ENCODE measurements at regions not wholly inside any gene's neighbourhood (a gene's known extent, or its start where the extent isn't known, plus 50 kb on each side); places are given as distances from the start of the nearest gene placed in this dataset.

DNA sequence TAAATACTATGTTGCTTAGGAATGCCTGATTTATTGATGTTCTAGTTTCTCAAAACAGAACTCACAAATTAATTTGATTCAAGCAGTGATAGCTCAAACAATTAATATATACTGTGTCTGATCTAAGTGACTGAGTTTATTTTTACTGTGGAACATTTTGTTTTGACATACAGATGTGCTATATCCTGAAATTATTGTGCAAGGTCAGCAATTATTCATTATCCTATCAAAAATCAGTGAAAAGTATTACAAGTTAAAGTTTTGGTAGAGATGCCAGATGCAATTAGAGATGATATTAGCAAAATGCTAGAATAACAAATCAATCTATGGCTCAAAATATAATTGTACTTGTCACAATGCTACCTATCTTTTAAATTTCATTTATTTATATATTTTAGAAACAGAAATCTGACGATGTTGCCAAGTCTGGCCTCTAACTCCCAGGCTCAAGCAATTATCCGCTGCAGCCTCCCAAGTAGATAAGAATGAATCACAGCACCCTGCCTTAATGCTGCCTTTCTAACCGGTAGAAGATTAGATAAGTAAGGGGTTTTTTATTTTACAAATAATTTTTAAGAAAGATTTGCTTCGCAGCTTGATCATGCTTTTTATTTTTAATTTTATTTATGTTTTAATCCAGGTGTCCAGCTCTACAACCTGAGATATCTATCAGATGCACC, 825.5 kb upstream of the NDST4 start:
- Mint-ChIP-seq H3K4me1 (no peaks in the 10 kb centered on the region), H3K27me3 (no peaks in the 10 kb centered on the region), H3K27ac (no peak overlapping the region), H3K9me3 (peaks cover 0 to 9% (median 2%) of the 10 kb centered on the region in 5 donors), H3K4me3 (no peak overlapping the region), H3K36me3 (no peaks in the 10 kb centered on the region)
- POLR2A ChIA-PET = no interaction called here
- CTCF ChIA-PET = no interaction called here
- Histone ChIP-seq H3K27ac (ENCODE audit: low read depth, low read length) (no peak overlapping the region), H3K27me3 (ENCODE audit: insufficient read depth, low read length, poor library complexity, severe bottlenecking) (no peaks in the 10 kb centered on the region), H3K9me3 (ENCODE audit: low read length) (no peaks in the 10 kb centered on the region), H3K36me3 (ENCODE audit: insufficient read depth, low read length) (no peaks in the 10 kb centered on the region), H3K4me3 (ENCODE audit: low read length) (no peak overlapping the region), H3K4me1 (ENCODE audit: insufficient read depth, low read length) (no peaks in the 10 kb centered on the region)
- DNase-seq = no peak

DNA sequence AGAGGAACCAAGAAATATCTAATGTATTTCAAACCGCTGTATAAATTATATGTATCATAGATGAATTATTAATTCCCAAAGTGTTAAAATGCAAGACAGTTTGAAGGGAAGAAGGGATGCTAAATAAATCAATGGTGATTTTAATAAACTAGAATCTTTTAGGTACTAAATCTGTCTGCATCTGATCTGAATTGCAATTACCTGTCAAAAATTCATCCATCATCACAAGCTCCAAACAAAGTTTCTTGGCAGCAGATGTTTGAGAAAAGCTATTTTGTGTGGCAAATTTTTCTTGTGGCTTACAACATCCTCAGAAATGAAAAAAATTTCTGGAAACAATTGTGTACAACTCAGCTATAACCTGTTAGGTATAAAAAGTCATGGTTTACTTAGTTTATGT, 816.0 kb upstream of the NDST4 start:
- no peaks in the 10 kb centered on the region for H3K4me1 ChIP-seq (ENCODE audit: insufficient read depth, low read length)
- Mint-ChIP-seq H3K9me3 (peaks cover 0 to 7% (median 0%) of the 10 kb centered on the region in 5 donors), H3K27ac (no peak overlapping the region), H3K27me3 (no peaks in the 10 kb centered on the region), H3K36me3 (no peaks in the 10 kb centered on the region), H3K4me3 (no peak overlapping the region), H3K4me1 (no peaks in the 10 kb centered on the region)
- ChIA-PET CTCF (no interaction called here), POLR2A (no interaction called here)
- no peaks in the 10 kb centered on the region for H3K27me3 ChIP-seq (ENCODE audit: insufficient read depth, low read length, poor library complexity, severe bottlenecking)
- no peak for DNase-seq
- no peaks in the 10 kb centered on the region for H3K36me3 ChIP-seq (ENCODE audit: insufficient read depth, low read length)
- H3K27ac ChIP-seq (ENCODE audit: low read depth, low read length) = no peak overlapping the region
- H3K4me3 ChIP-seq (ENCODE audit: low read length) = no peak overlapping the region
- no peaks in the 10 kb centered on the region for H3K9me3 ChIP-seq (ENCODE audit: low read length)

DNA sequence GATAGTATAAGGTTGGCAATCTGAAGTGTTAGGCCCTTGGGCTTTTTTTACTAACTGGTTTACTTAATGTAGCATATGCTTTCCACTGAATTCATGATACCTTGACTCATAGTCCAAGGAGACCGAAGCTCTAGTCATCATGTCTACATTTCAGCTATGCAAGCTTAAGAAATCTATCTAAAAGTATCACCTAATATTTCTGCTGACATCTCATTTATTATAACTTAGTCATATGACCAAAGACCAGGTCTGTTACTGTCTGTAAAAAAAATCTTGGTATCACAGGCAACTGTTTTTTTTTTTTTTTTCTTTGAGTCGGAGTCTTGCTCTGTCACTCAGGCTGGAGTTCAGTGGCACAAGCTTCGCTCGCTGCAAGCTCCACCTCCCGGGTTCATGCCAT, 814.0 kb upstream of the NDST4 start:
- no peaks in the 10 kb centered on the region for H3K27me3 Mint-ChIP-seq
- H3K4me1 Mint-ChIP-seq = no peaks in the 10 kb centered on the region
- Histone ChIP-seq H3K9me3 (ENCODE audit: low read length) (no peaks in the 10 kb centered on the region), H3K4me3 (ENCODE audit: low read length) (no peak overlapping the region), H3K27ac (ENCODE audit: low read depth, low read length) (no peak overlapping the region), H3K27me3 (ENCODE audit: insufficient read depth, low read length, poor library complexity, severe bottlenecking) (no peaks in the 10 kb centered on the region), H3K4me1 (ENCODE audit: insufficient read depth, low read length) (no peaks in the 10 kb centered on the region), H3K36me3 (ENCODE audit: insufficient read depth, low read length) (no peaks in the 10 kb centered on the region)
- no peak overlapping the region for H3K4me3 Mint-ChIP-seq
- H3K36me3 Mint-ChIP-seq = no peaks in the 10 kb centered on the region
- H3K9me3 Mint-ChIP-seq = peaks cover 0 to 7% (median 0%) of the 10 kb centered on the region in 5 donors
- DNase-seq = no peak
- no peak overlapping the region for H3K27ac Mint-ChIP-seq
- ChIA-PET CTCF (no interaction called here), POLR2A (no interaction called here)

DNA sequence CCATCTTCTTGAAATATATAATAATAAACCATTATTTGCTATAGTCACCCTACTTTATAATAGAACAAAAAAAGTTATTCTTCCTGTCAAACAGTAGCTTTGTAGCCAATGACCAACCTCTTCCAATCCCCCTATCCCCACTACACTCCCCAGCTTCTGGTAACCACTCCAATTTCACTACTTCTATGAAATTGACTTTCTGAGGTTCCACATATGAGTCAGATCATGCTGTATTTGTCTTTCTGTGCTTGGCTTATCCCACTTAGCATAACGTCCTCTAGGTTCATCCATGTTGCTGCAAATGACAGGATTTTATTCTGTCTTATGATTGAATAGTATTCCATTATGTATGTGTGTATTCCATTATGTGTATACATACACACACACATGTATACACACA, 809.7 kb upstream of the NDST4 start:
- Histone ChIP-seq H3K27me3 (ENCODE audit: insufficient read depth, low read length, poor library complexity, severe bottlenecking) (no peaks in the 10 kb centered on the region), H3K4me1 (ENCODE audit: insufficient read depth, low read length) (no peaks in the 10 kb centered on the region), H3K4me3 (ENCODE audit: low read length) (no peak overlapping the region), H3K9me3 (ENCODE audit: low read length) (no peaks in the 10 kb centered on the region), H3K27ac (ENCODE audit: low read depth, low read length) (no peak overlapping the region), H3K36me3 (ENCODE audit: insufficient read depth, low read length) (no peaks in the 10 kb centered on the region)
- Mint-ChIP-seq H3K27ac (no peak overlapping the region), H3K27me3 (no peaks in the 10 kb centered on the region), H3K36me3 (no peaks in the 10 kb centered on the region), H3K4me3 (no peak overlapping the region), H3K9me3 (peaks cover 0 to 2% (median 0%) of the 10 kb centered on the region in 5 donors), H3K4me1 (no peaks in the 10 kb centered on the region)
- POLR2A ChIA-PET = no interaction called here
- no peak for DNase-seq
- CTCF ChIA-PET = no interaction called here

DNA sequence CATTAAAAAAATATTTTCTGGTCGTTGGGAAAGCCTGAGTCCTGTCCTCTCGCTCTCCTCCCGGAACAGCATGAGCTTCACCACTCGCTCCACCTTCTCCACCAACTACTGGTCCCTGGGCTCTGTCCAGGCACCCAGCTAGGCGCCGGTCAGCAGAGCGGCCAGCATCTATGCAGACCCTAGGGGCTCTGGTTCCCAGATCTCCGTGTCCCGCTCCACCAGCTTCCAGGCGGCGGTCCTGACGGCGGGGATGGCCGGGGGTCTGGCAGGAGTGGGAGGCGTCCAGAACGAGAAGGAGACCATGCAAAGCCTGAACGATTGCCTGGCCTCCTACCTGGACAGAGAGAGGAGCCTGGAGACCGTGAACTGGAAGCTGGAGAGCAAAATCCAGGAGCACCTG, 807.2 kb upstream of the NDST4 start:
- Mint-ChIP-seq H3K27me3 (no peaks in the 10 kb centered on the region), H3K9me3 (peaks cover 0 to 2% (median 0%) of the 10 kb centered on the region in 5 donors), H3K4me3 (no peak overlapping the region), H3K27ac (no peak overlapping the region), H3K4me1 (no peaks in the 10 kb centered on the region), H3K36me3 (no peaks in the 10 kb centered on the region)
- H3K4me1 ChIP-seq (ENCODE audit: insufficient read depth, low read length) = no peaks in the 10 kb centered on the region
- no peak overlapping the region for H3K4me3 ChIP-seq (ENCODE audit: low read length)
- ChIA-PET POLR2A (no interaction called here), CTCF (no interaction called here)
- no peak for DNase-seq
- no peaks in the 10 kb centered on the region for H3K9me3 ChIP-seq (ENCODE audit: low read length)
- no peaks in the 10 kb centered on the region for H3K36me3 ChIP-seq (ENCODE audit: insufficient read depth, low read length)
- no peaks in the 10 kb centered on the region for H3K27me3 ChIP-seq (ENCODE audit: insufficient read depth, low read length, poor library complexity, severe bottlenecking)
- no peak overlapping the region for H3K27ac ChIP-seq (ENCODE audit: low read depth, low read length)

DNA sequence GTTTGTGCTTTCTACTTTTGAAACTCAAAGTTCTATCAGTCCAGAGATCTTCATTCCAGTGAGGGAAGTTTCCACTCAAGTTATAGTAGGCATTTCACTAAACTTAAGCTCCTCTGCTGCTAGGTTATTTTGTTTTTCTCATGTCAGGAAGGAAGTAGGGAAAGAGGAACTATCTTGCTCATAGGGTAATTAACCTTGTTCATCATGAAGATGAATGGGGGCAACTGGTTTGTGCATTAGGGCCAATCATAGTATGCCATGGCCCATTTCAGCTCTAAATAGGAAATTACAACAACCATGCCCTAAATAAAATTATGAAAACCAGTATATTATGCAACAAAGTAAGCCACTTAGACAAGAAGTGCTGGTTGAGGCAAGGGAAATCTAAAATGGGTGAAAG, 804.7 kb upstream of the NDST4 start:
- Histone ChIP-seq H3K36me3 (ENCODE audit: insufficient read depth, low read length) (no peaks in the 10 kb centered on the region), H3K27me3 (ENCODE audit: insufficient read depth, low read length, poor library complexity, severe bottlenecking) (no peaks in the 10 kb centered on the region), H3K27ac (ENCODE audit: low read depth, low read length) (no peak overlapping the region), H3K9me3 (ENCODE audit: low read length) (no peaks in the 10 kb centered on the region), H3K4me1 (ENCODE audit: insufficient read depth, low read length) (no peaks in the 10 kb centered on the region), H3K4me3 (ENCODE audit: low read length) (no peak overlapping the region)
- H3K4me3 Mint-ChIP-seq = no peak overlapping the region
- H3K9me3 Mint-ChIP-seq = peaks cover 0 to 2% (median 0%) of the 10 kb centered on the region in 5 donors
- no peaks in the 10 kb centered on the region for H3K36me3 Mint-ChIP-seq
- ChIA-PET POLR2A (no interaction called here), CTCF (no interaction called here)
- H3K27ac Mint-ChIP-seq = peak overlapping the region in 1 of 8 donors; percentile 3
- no peaks in the 10 kb centered on the region for H3K27me3 Mint-ChIP-seq
- no peak for DNase-seq
- no peaks in the 10 kb centered on the region for H3K4me1 Mint-ChIP-seq

DNA sequence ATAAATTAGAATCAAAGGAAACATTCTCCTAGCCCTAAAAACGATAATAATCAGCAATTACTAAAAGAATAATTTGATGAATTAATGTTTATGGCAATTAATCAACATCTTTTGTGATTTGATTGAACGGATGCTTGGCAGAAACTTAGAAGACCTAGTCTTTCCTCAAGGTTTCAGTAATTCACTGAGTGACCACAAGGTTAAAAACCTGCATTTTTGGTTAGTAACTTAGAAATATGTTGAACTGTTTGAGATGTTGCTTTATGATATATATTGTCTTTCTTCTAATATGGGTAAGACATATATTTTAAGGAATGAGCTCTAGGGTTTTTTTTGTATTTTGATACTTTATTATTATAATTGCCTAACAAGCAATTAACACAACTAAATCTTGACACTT, 793.0 kb upstream of the NDST4 start:
- Histone ChIP-seq H3K4me3 (ENCODE audit: low read length) (no peak overlapping the region), H3K27me3 (ENCODE audit: insufficient read depth, low read length, poor library complexity, severe bottlenecking) (no peaks in the 10 kb centered on the region), H3K36me3 (ENCODE audit: insufficient read depth, low read length) (no peaks in the 10 kb centered on the region), H3K27ac (ENCODE audit: low read depth, low read length) (no peak overlapping the region), H3K4me1 (ENCODE audit: insufficient read depth, low read length) (no peaks in the 10 kb centered on the region), H3K9me3 (ENCODE audit: low read length) (no peaks in the 10 kb centered on the region)
- Mint-ChIP-seq H3K4me3 (no peak overlapping the region), H3K9me3 (peaks cover 5 to 10% (median 10%) of the 10 kb centered on the region in 5 donors), H3K4me1 (no peaks in the 10 kb centered on the region), H3K36me3 (no peaks in the 10 kb centered on the region), H3K27me3 (no peaks in the 10 kb centered on the region), H3K27ac (no peak overlapping the region)
- ChIA-PET CTCF (no interaction called here), POLR2A (no interaction called here)
- DNase-seq = no peak

DNA sequence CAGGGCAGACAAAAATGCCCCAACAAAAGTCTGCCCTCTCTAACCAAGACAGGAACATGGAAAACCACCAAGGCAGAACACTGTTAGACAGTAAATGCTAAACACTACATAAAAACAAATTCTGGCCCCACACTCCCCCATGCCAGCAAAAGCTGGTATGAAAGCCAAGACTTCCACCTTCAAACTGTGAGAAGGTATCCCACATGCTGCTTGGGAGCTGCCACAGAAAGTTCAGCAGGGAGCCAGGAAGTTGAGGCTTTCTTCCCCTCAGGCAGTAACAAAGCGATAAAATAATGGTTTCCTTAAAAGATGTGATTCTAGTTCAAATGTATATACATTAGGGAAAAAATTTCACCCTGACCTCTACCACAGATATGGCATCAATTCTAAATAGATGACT, 770.4 kb upstream of the NDST4 start:
- Histone ChIP-seq H3K4me3 (ENCODE audit: low read length) (no peak overlapping the region), H3K4me1 (ENCODE audit: insufficient read depth, low read length) (no peaks in the 10 kb centered on the region), H3K27me3 (ENCODE audit: insufficient read depth, low read length, poor library complexity, severe bottlenecking) (no peaks in the 10 kb centered on the region), H3K27ac (ENCODE audit: low read depth, low read length) (no peak overlapping the region), H3K9me3 (ENCODE audit: low read length) (no peaks in the 10 kb centered on the region), H3K36me3 (ENCODE audit: insufficient read depth, low read length) (no peaks in the 10 kb centered on the region)
- H3K27me3 Mint-ChIP-seq = no peaks in the 10 kb centered on the region
- no peak overlapping the region for H3K4me3 Mint-ChIP-seq
- no peak overlapping the region for H3K27ac Mint-ChIP-seq
- no peak for DNase-seq
- H3K36me3 Mint-ChIP-seq = no peaks in the 10 kb centered on the region
- POLR2A ChIA-PET = no interaction called here
- CTCF ChIA-PET = no interaction called here
- no peaks in the 10 kb centered on the region for H3K4me1 Mint-ChIP-seq
- H3K9me3 Mint-ChIP-seq = peaks cover 0 to 3% (median 0%) of the 10 kb centered on the region in 5 donors

DNA sequence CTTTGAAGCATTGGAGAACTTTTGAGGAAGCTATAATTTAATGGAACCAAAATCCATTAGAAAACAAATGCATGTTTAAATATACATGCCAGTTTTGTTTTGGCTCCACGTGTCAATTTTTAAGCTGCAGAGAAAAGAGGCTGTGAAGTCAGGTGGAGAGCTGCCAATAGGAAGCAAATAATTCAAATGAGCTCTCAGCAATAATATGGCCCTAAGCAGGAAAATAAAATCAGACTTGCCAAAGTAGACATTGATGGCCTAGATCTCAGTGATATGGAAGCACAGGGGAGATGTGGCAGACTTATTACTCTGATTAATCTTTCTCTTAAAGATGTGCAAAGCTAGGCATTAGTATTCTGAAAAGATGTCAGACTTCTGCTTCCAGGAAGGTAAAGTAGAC, 769.8 kb upstream of the NDST4 start:
- Histone ChIP-seq H3K4me3 (ENCODE audit: low read length) (no peak overlapping the region), H3K36me3 (ENCODE audit: insufficient read depth, low read length) (no peaks in the 10 kb centered on the region), H3K4me1 (ENCODE audit: insufficient read depth, low read length) (no peaks in the 10 kb centered on the region), H3K9me3 (ENCODE audit: low read length) (no peaks in the 10 kb centered on the region), H3K27me3 (ENCODE audit: insufficient read depth, low read length, poor library complexity, severe bottlenecking) (no peaks in the 10 kb centered on the region), H3K27ac (ENCODE audit: low read depth, low read length) (no peak overlapping the region)
- Mint-ChIP-seq H3K27ac (no peak overlapping the region), H3K9me3 (peaks cover 0 to 3% (median 0%) of the 10 kb centered on the region in 5 donors), H3K36me3 (no peaks in the 10 kb centered on the region), H3K4me3 (no peak overlapping the region), H3K27me3 (no peaks in the 10 kb centered on the region), H3K4me1 (no peaks in the 10 kb centered on the region)
- no peak for DNase-seq
- POLR2A ChIA-PET = no interaction called here
- CTCF ChIA-PET = no interaction called here
